CD14-positive monocyte (primary cell): ENCODE measurements at regions not wholly inside any gene's neighbourhood (a gene's known extent, or its start where the extent isn't known, plus 50 kb on each side); places are given as distances from the start of the nearest gene placed in this dataset.

Source experiments
- DNase-seq, 3 donors: peaks; one replicate each; pipeline ENCODE4 v3.0.0-alpha.2; 2011 to 2022
- H2AFZ ChIP-seq: 2 replicates; pipeline ENCODE4 v1.6.0; 2012; ENCODE audit warnings: mild to moderate bottlenecking, low read depth, low read length, inconsistent platforms; ENCODE audit not compliant: insufficient read depth, poor library complexity, severe bottlenecking
- H3K27ac ChIP-seq, 2 donors: 1 replicate in 1 of 2; 2 replicates in 1 of 2; pipeline ENCODE4 v1.5.1; 2012 to 2013; ENCODE audit warnings: low read length in 2 of 2, control low read depth in 1 of 2, inconsistent platforms in 1 of 2, low read depth in 1 of 2, mild to moderate bottlenecking in 1 of 2
- H3K27me3 ChIP-seq, 2 donors: one replicate each; pipeline versions ENCODE4 v1.6.0 to v1.6.1; 2011 to 2013; ENCODE audit warnings: low read length in 2 of 2; ENCODE audit not compliant: control insufficient read depth in 2 of 2, insufficient read depth in 2 of 2
- H3K36me3 ChIP-seq, 2 donors: replicated peaks in 1 of 2; 1 replicate in 1 of 2; 2 replicates in 1 of 2; pipeline versions ENCODE4 v1.5.1 to v1.6.1; 2012 to 2013; ENCODE audit warnings: low read length in 2 of 2, control low read depth in 1 of 2, inconsistent platforms in 1 of 2, mild to moderate bottlenecking in 1 of 2; ENCODE audit not compliant: insufficient read depth in 2 of 2, control insufficient read depth in 1 of 2
- H3K4me1 ChIP-seq, 2 donors: 1 replicate in 1 of 2; 2 replicates in 1 of 2; pipeline versions ENCODE4 v1.5.1 to v1.6.1; 2012 to 2013; ENCODE audit warnings: low read length in 2 of 2, control low read depth in 1 of 2, inconsistent platforms in 1 of 2, mild to moderate bottlenecking in 1 of 2, moderate library complexity in 1 of 2; ENCODE audit not compliant: insufficient read depth in 2 of 2, control insufficient read depth in 1 of 2
- H3K4me2 ChIP-seq: replicated peaks from 2 replicates; pipeline ENCODE3; 2012; ENCODE audit warnings: low read length, moderate library complexity, mild to moderate bottlenecking; ENCODE audit not compliant: poor library complexity, severe bottlenecking; ENCODE audit errors: extremely low read depth
- H3K4me3 ChIP-seq, 3 experiments: fragments of 200-600 bp in 1 of 3; sonication (generic) in 1 of 3; replicated peaks in 1 of 3; 1 replicate in 2 of 3; 2 replicates in 1 of 3; pipeline ENCODE4 v1.5.1; 2011 to 2013; ENCODE audit warnings: low read length in 3 of 3, mild to moderate bottlenecking in 3 of 3, control low read depth in 2 of 3, low read depth in 2 of 3, inconsistent platforms in 1 of 3, moderate library complexity in 1 of 3
- H3K79me2 ChIP-seq: 2 replicates; pipeline ENCODE4 v1.6.0; 2012; ENCODE audit warnings: mild to moderate bottlenecking, control low read depth, inconsistent platforms, low read length, moderate library complexity; ENCODE audit not compliant: insufficient read depth
- H3K9ac ChIP-seq: 2 replicates; pipeline ENCODE4 v1.6.0; 2017; ENCODE audit warnings: low read length, mild to moderate bottlenecking; ENCODE audit not compliant: insufficient read depth, poor library complexity, severe bottlenecking
- H3K9me3 ChIP-seq, 2 donors: replicated peaks in 1 of 2; 1 replicate in 1 of 2; 2 replicates in 1 of 2; pipeline versions ENCODE4 v1.5.1 to v1.6.1; 2012 to 2013; ENCODE audit warnings: low read length in 2 of 2, control low read depth in 1 of 2; ENCODE audit not compliant: control insufficient read depth in 1 of 2, insufficient read depth in 1 of 2
- H4K20me1 ChIP-seq: 2 replicates; pipeline ENCODE4 v1.6.0; 2012; ENCODE audit warnings: mild to moderate bottlenecking, low read length, control low read depth, moderate library complexity; ENCODE audit not compliant: insufficient read depth
- H3K27ac Mint-ChIP-seq, 7 donors: one replicate each; pipeline ENCODE4 v1.8.0; 2020; ENCODE audit warnings: mild to moderate bottlenecking in 7 of 7, mixed read lengths in 7 of 7, moderate library complexity in 6 of 7, inconsistent platforms in 2 of 7
- H3K27me3 Mint-ChIP-seq, 3 donors: one replicate each; pipeline ENCODE4 v1.8.0; 2021 to 2022; ENCODE audit warnings: low read depth in 3 of 3, mild to moderate bottlenecking in 3 of 3, mixed read lengths in 3 of 3, moderate library complexity in 3 of 3, inconsistent platforms in 1 of 3
- H3K36me3 Mint-ChIP-seq, 2 donors: one replicate each; pipeline ENCODE4 v1.8.0; 2020; ENCODE audit warnings: mixed read lengths in 2 of 2, inconsistent platforms in 1 of 2, mild to moderate bottlenecking in 1 of 2
- H3K4me1 Mint-ChIP-seq: one replicate; pipeline ENCODE4 v1.8.0; 2020; ENCODE audit warnings: mild to moderate bottlenecking, mixed read lengths
- H3K4me3 Mint-ChIP-seq, 2 donors: one replicate each; pipeline ENCODE4 v1.8.0; 2020; ENCODE audit warnings: mild to moderate bottlenecking in 2 of 2, mixed read lengths in 2 of 2, moderate library complexity in 1 of 2
- H3K9me3 Mint-ChIP-seq, 7 donors: one replicate each; pipeline ENCODE4 v1.8.0; 2020 to 2022; ENCODE audit warnings: mixed read lengths in 7 of 7, mild to moderate bottlenecking in 6 of 7, moderate library complexity in 6 of 7, inconsistent platforms in 2 of 7
- CTCF ChIP-seq: fragments of 200-600 bp; IDR thresholded peaks from one replicate; pipeline ENCODE4 v1.8.0; 2022; ENCODE audit warnings: antibody characterized with exemption, mild to moderate bottlenecking
- WGBS: methylation state at CpG from one replicate; pipeline ENCODE4 v1.1.5; 2013; ENCODE audit warnings: missing lambda C conversion rate; ENCODE audit not compliant: insufficient coverage; 5-methylcytosine and 5-hydroxymethylcytosine counted together
- intact Hi-C, 2 donors: fragments of 100-400 bp; cut with micrococcal nuclease; formaldehyde crosslinking; loops; one replicate each; pipeline versions ENCODE4 v1.15.0 to v1.15.1; 2023

- Histone ChIP-seq H3K9me3 (no peaks in the 10 kb centered on the region), H3K27me3 (no peaks in the 10 kb centered on the region), H3K4me2 (no peak overlapping the region), H3K27ac (no peak overlapping the region), H2AFZ (no peak overlapping the region), H4K20me1 (no peaks in the 10 kb centered on the region), H3K4me1 (no peaks in the 10 kb centered on the region), H3K4me3 (no peak overlapping the region), H3K9ac (no peak overlapping the region), H3K36me3 (no peaks in the 10 kb centered on the region), H3K79me2 (no peaks in the 10 kb centered on the region)
- no peak overlapping the region for H3K27ac Mint-ChIP-seq
- H3K9me3 Mint-ChIP-seq, result no peaks in the 10 kb centered on the region
- intact Hi-C loops, result no loop called here
- H3K4me3 Mint-ChIP-seq, result no peak overlapping the region
- peaks cover 7% of the 10 kb centered on the region for H3K4me1 Mint-ChIP-seq
- WGBS, result no CpG with 5 or more reads among the region's 6 CpGs
- no peaks in the 10 kb centered on the region for H3K36me3 Mint-ChIP-seq
- TF ChIP-seq CTCF, result no peak
- H3K27me3 Mint-ChIP-seq, result peaks cover 0 to 3% (median 2%) of the 10 kb centered on the region in 3 donors
- peak; percentile 51 to 78 (median 54) for DNase-seq
Measured at GRCh38 chr11:128026596-128026995, 560.8 kb downstream of the ETS1 start.

GRCh38 chr11:128022761-128023160, 564.6 kb downstream of the ETS1 start:
- H3K4me3 Mint-ChIP-seq, result no peak overlapping the region
- H3K27ac Mint-ChIP-seq, result no peak overlapping the region
- intact Hi-C loops, result no loop called here
- H3K4me1 Mint-ChIP-seq, result peaks cover 5% of the 10 kb centered on the region
- Histone ChIP-seq H4K20me1 (no peaks in the 10 kb centered on the region), H3K36me3 (no peaks in the 10 kb centered on the region), H3K27me3 (no peaks in the 10 kb centered on the region), H3K27ac (no peak overlapping the region), H3K4me3 (no peak overlapping the region), H3K4me1 (no peaks in the 10 kb centered on the region), H3K79me2 (no peaks in the 10 kb centered on the region), H3K4me2 (no peak overlapping the region), H2AFZ (no peak overlapping the region), H3K9ac (no peak overlapping the region), H3K9me3 (no peaks in the 10 kb centered on the region)
- H3K36me3 Mint-ChIP-seq, result no peaks in the 10 kb centered on the region
- no peak for TF ChIP-seq CTCF
- H3K27me3 Mint-ChIP-seq, result peaks cover 0 to 2% (median 0%) of the 10 kb centered on the region in 3 donors
- H3K9me3 Mint-ChIP-seq, result no peaks in the 10 kb centered on the region
- no peak for DNase-seq
